HG03066 (cell line): ENCODE measurements at regions not wholly inside any gene's neighbourhood (a gene's known extent, or its start where the extent isn't known, plus 50 kb on each side); places are given as distances from the start of the nearest gene placed in this dataset.
"Not testable (repeated sequence)": the region's sequence is repeated elsewhere in the genome, so short reads cannot be mapped to it uniquely, and the experiment has no call there.

Experiments used
- ATAC-seq: cut with Tn5 transposase; IDR thresholded peaks from one replicate; pipeline ENCODE4 v1.9.1; 2021; ENCODE audit warnings: low read depth; ENCODE audit not compliant: unreplicated experiment

DNA sequence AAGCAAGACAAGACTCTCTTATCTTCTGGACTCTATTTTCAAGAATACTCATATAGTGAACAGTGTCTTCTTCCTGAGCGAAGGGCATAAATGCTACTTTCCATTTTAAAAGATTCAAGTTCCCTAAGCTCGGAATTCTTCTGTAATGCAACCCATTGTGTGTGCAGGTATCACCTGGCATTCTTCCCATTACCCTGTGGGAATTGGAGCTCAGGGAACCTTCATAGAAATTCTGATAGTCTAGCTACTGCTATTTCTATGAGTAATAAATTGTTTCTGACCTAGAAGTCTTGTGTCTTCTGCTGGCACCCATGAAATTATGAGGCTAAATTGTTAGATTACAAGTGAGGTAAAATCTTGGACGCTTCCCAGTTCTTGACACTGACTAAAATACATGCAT lies 324.1 kb upstream of the DIPK2B start:
- ATAC-seq, result no peak

DNA sequence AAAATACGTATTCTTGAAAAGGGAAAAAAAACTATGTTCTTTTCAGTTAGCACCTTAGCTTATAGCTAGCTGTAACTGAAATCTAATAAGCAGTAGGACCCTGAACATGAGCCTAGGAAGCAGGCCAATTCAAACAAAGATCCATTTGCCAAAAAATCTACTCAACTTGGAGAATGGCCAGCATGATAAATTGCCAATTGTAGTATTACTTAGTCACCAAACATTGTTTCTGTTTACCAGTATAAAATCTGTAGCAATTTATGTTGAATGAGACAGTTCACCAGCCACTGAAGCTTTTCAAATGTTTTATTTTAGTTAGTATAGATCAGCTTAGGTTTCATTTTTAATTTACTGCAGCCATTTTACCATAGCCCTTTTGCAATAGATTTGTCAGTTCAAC lies 323.6 kb upstream of the DIPK2B start:
- ATAC-seq, result no peak

DNA sequence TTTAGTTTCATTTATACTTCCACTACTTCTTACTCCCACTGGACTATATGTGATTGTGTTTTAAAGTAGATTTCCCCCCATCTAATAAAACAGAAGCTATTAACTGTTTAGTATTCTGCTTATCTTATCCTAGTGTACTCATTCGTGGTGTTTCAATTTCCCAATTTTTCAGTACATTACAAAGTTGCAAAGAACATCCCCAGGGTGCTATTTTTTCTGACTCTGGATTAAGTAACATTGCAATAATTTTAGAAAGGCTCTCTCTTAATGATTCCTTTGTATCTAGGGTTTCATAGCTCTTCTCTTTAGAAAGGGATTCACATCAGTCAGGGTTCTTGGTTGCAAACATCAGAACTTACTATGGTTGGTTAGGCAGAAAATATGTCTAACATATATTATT lies 317.9 kb upstream of the DIPK2B start:
- no peak for ATAC-seq

DNA sequence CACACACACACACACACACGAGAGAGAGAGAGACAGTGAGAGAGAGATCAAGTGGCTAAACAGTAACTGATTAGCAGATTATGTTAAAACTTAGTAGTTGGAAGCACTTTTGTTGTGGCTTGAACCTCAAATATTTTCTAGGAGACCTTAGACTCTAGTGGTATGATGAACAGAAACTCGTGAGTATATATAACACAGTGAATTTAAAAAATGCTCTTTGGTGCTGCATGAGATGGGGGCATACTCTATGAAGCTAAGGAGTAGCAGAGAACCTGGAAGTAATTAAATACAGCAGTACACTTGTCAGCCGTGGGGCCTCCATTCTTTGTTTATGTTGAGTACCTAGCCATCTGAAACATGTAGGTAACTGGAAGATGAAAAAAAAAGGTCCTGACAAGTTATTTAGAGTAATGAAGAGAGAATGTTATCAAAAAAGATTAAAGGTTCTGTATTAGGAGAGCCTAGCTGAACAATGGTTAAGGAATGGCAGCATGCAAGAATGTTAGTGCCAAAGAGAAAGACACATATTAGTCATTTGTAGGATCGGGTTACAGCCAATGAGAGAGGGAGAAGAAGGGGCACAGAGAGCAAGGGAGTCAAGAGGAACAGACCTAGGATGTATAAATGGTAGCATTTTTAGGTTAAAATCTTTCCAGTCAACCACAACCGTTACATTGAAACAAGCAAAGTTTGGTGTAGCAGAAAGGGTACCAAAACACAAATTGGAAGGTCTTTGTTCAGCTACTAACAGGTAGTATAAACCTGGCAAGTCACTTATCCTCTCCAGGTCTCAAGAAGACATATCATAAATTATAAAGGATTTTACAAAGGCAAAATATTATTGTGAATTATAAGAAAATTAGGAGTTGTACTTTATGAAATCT lies 316.7 kb upstream of the DIPK2B start:
- no peak for ATAC-seq

DNA sequence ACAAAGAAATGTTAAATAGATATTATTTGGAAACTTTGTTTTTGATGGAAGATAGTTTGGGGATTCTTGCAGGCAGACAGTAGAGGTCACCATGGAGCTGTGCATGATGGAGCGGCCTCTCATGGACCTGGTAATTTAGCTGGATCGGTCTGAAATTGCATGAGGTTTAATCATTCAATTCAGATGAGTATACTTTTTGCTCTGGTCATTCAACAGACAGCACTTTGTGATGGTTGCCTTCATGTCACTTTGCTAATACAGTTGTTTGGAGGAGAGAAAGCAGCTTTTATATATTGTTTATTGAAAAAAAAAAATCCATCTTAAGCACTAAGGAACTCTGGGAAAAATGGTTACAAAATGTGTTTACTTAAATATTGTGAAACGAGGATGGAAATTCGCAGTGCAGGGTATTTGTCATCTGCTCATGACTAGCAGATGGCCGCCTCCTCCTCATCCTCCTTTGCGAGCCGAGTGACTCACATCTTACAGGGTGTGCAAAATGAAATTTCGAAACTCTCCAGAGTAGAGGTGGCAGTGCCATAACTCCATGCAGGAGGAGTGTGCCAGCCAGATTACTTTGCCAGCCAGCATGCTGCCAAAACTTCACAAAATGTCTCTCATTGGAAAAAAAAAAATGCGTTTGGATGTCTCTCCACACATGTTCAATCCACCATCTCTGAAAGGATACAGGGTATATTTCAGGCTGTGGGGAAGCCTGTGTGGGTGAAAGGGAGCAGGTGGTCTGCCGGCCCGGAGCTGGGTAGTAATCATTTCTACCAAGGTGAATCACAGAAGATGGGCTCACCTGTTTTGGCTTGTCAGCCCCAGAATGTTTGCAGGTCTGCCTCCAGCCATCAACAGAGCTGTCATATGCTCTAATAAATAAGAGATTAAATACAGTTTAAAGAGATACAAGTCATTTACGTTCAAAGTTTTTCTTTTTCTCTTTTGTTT lies 314.9 kb upstream of the DIPK2B start:
- ATAC-seq, result no peak

DNA sequence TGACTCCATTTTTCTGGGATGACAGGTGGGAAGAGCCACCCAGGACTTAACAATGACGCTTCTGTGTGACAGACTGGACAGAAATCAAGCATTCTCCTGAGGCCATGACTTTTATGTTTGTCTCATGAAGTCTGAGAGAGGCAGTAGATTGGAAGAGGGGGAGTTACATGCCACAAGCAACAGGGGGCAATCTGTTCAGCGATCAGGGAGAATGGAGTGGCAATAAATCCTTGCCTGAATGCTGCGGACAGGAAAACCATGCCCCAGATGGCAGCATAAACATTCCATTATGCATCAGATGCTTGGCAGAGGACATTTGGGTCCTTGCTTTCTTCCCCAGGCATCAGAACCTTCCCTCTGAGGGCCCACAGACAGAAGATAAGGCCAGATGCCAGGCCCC lies 312.4 kb upstream of the DIPK2B start:
- no peak for ATAC-seq

DNA sequence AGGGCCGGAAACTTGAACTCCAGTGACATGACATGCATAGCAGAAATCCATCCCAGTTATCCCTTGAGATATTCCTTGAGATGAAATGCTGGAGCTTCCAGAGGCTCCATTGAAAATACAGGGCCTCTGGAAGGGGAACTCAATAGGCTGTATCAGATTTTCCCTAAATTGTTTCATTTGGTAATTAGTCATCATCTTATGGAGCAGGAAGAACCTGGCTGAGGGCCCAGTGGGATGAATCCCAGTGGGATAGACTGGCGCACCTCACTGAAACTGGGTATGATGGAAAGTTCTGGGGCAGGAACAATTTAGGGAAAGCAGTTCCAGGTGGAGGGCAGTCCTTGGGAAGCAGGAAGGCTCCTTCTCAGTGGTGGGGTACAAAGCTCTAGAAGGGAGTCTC lies 307.8 kb upstream of the DIPK2B start:
- no peak for ATAC-seq

DNA sequence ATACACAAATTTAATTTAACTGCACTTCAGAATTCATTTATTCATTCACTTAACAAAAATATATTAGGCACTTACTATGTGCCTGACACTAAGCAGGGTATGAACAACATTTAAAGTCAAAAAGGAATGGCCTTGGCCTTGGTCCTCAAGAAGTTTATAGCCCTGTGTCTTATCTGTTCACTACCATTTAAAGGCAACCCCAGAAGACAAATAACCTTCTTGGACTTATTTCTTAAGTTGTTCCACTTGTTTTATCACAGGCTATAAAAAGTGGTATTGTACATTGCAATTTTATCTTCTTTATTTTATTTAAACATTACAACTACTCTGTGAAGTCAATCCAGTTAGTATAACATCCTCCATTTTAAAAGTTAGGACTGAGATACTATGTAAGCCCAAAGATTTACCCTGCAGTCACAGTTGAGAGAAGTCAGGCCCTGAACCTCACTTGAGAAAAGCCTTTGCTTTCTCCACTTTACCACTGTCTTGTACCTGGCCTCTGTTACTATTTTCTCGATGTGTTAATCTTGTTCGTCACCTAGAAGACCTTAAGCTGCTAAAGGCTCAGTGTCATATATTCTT lies 305.6 kb upstream of the DIPK2B start:
- no peak for ATAC-seq

DNA sequence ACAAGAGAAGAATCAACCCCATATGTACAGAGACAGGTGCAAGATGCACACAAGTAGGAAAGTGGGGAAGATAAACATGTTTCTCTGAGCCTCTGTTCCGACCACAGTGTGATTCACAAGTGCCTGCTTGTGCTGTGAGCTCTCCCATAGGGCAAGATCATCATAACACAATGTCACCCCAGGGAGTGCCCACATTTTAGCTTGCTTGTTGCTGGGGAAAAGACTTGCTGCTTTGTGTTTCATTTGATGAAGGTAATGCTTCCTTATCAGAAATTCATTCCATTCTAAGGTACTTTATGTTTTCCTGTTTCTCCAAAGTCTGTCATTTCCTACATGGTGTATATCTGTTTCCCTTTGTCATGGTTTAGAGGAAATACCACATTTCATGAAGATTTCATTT lies 304.5 kb upstream of the DIPK2B start:
- ATAC-seq, result no peak

DNA sequence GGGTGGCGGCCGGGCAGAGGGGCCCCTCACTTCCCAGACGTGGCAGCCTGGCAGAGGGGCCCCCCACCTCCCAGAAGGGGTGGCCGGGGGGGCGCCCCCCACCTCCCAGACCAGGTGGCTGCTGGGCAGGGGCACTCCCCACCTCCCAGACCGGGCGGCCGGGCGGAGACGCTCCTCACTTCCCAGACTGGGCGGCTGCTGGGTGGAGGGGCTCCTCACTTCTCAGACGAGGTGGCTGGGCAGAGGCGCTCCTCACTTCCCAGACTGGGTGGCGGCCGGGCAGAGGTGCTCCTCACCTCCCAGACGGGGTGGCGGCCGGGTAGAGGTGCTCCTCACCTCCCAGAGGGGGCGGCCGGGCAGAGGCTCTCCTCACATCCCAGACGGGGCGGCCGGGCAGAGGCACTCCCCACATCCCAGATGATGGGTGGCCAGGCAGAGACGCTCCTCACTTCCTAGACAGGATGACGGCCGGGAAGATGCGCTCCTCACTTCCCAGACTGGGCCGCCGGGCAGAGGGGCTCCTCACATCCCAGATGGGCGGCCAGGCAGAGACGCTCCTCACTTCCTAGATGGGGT lies 303.2 kb upstream of the DIPK2B start:
- not testable (repeated sequence) for ATAC-seq

DNA sequence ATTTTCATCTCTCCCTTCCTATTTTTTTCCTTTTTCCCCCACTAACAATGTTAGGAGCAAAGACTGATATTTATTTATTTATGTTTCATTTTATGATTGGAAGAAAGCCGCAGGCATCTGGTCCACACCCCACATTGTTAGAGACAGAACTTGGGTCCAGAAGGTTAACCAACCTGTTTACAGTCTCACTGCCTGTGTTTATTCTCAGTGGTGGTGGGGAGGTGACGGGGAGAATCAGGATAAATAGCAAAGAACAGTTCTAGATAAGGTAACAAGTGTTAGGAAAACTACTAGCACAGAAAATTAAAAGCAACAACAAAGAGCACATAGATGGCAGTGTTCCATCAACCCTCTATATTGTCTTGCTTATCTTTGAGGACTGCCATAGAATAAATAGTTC lies 301.7 kb upstream of the DIPK2B start:
- ATAC-seq, result no peak

DNA sequence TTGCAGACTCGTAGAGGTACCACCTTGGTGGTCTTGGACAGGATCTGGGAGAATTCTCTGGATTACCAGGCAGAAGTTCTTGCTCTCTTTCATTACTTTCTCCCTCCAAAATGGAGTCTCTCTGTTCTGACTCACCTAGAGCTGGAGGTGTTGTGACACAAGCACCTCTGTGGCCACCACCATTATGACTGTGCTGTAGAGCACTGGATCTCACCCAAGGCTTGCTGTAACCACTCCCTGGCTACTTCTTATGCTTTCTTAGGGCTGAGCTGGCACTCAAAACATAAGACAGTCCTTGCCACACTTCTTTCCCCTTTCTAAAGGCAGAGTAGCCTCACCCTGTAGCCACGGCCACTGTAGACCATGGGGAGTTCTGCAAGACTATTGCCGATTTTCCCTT lies 296.6 kb upstream of the DIPK2B start:
- no peak for ATAC-seq

DNA sequence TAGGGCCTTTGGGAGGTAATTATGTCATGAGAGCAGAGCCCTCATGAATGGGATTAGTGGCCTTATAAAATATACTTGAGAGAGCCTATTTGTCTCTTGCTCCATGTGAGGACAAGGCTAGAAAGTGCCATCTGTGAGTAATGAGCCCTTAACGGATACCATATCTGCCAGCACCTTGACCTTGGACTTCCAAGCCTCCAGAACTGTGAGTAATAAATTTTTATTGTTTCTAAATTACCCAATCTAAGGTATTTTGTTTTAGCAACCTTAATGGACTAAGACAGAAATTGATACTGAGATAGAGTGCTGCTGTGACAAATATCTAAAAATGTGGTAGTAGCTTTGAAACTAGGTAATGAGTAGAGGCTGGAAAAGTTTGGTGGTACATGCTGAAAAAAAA lies 285.0 kb upstream of the DIPK2B start:
- no peak for ATAC-seq

DNA sequence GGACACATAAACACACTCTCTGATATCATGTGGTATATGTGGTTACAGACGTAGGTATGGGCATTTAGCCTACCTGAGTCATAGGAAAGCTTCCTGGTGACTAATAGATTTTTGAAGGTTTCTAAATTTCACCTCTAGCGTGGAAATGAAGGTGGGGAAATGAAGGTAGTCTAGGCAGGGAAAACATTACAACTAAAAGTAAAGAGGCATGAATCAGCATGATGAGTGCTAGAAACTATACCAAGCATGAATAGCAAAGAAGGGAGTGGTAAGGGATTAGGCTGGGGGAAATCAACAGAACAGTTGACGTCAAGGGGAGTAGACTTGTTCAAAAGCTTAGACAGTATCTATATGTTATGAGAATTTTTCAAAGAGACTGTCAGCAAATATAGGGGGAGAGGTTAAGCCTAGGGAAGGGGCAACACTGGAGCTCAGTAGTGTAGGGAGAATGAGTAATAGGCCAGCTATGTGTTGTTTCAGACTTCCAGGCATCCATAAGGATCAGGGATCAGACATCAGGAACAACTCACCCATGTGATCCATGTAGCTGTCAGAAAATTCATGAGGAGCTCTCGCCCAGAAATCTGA lies 279.3 kb upstream of the DIPK2B start:
- no peak for ATAC-seq

DNA sequence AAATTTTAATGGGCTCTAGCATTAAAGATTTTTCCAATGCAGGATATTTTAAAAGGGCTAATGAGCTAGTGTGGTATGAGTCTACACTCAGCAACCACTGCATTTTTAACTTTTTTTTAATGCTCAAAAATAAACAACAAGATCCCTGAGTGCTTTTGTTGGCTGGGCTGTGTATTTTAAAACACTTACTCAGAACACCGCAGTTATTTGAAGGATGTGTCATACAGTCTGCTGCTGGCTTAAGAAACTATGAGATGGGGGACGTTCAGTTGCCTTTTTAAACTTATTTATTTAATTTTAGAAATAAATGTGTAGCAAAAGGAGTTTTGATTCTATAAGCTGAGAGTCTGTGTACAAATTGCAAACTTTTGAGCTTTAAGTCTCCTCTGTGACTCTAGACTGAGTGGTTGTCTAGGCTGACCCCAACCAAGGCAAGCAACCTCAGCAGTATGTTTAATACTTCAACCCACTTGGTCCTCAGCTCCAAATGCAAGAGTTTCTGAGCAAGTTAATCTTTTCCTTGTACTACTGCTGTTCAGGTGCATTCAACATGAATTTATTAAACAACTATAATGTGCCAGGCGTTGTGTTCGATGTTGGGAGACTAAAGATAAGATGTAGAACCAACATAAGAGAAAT lies 278.6 kb upstream of the DIPK2B start:
- no peak for ATAC-seq

DNA sequence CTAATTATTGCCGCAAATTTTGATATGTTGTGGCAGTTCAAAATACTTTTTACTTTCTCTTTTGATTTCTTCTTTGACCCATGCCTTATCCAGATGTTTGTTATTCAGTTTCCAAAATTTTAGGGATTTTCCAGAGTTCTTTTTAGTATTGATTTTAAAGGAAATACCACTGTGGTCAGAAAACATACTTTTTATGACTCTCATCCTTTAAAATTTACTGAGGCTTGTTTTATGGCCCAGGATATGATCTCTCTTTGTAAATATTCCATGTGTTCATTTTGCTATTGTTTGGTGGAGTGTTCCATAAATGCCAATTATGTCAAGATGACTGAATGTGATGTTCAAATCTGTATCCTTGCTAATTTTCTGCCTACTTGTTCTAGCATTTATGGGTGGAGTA lies 272.3 kb upstream of the DIPK2B start:
- no peak for ATAC-seq

DNA sequence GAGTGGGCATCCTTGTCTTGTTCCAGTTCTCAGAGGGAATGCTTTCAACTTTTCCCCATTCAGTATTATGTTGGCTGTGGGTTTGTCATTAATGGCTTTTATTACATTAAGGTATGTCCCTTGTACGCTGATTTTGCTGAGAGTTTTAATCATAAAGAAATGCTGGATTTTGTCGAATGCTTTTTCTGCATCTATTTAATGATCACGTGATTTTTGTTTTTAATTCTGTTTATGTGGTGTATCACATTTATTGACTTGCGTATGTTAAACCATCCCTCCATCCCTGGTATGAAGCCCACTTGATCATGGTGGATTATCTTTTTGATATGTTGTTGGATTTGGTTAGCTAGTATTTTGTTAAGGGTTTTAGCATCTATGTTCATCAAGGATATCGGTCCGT lies 266.9 kb upstream of the DIPK2B start:
- ATAC-seq, result not testable (repeated sequence)

DNA sequence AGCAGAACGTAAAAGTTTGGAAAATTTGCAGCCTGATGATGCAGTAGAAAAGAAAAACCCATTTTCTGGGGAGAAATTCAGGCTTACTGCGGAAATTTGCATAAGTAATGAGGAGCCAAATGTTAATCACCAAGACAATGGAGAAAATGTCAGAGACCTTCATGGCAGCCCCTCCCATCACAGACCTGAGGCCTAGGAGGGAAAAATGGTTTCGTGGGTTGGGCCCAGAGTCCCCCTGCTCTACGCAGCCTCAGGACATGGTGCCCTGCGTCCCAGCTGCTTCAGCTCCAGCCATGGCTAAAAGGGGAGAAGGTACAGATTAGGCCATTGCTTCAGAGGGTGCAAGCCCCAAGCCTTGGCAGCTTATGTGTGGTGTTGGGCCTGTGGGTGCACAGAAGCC lies 255.1 kb upstream of the DIPK2B start:
- not testable (repeated sequence) for ATAC-seq

DNA sequence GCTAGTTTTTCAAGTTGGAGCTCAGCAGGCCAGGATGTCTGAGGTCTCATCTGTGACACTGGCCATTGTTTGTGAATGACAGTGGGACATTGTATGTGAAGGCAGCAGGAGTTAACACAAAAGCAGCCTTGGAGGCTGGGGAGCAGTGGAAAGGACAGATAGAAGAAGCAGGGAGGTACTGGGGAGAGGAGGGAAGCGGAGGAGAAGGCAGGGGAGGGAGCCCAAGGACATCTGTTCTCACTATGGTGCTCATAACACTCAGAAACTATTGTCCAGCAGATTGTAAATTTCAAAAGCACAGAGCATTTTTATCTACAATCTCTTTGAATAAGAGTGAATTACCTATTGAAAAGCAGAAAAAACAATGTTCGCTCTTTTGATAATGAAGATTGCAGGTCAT lies 253.6 kb upstream of the DIPK2B start:
- ATAC-seq, result no peak

DNA sequence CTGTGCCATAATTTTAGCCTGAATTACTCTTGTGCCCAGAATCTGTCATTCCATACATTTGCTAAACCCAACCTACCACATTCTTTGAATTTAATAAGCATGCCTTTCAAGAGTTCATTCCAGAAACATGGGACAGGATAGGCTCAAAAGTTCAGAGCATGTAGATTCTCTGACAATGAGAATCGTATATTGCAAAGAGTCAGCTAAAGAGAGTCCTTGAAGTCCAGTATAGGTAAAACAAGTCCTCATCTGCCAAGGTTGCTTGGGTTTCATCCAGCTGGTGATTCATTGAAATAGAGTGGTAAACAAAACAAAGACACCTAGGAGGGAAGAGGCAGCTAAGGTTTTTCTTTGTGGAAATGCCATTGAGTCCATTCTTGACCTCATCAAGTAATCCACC lies 249.3 kb upstream of the DIPK2B start:
- ATAC-seq, result no peak
